ENCODE measurements at regions not wholly inside any gene's neighbourhood (a gene's known extent, or its start where the extent isn't known, plus 50 kb on each side); places are given as distances from the start of the nearest gene placed in this dataset.

GRCh38 chr6:41424370-41425058, 89.1 kb downstream of the NCR2 start:
- Histone ChIP-seq H3K36me3 (ENCODE audit: control insufficient read depth in 4 of 4, insufficient read depth in 4 of 4, low read length in 4 of 4) (no peaks in the 10 kb centered on the region), H3K27me3 (ENCODE audit: control insufficient read depth in 3 of 3, insufficient read depth in 3 of 3, low read length in 2 of 3) (peaks cover 0 to 16% (median 14%) of the 10 kb centered on the region in 3 donors), H3K9ac (ENCODE audit: insufficient read depth in 1 of 2, low read length in 2 of 2) (no peak overlapping the region), H3K27ac (ENCODE audit: low read depth in 1 of 2, low read length in 1 of 2) (no peak overlapping the region), H3K4me1 (ENCODE audit: control insufficient read depth in 5 of 5, insufficient read depth in 5 of 5, low read length in 5 of 5) (peaks cover 0 to 34% (median 11%) of the 10 kb centered on the region in 5 donors), H3K4me3 (no peak overlapping the region), H3K9me3 (ENCODE audit: control insufficient read depth in 4 of 4, insufficient read depth in 3 of 4, low read length in 3 of 4) (peaks cover 0 to 5% (median 0%) of the 10 kb centered on the region in 4 donors)
- 12 to 16% methylated on average over 4 of the region's 4 CpGs for WGBS, 2 donors
- ATAC-seq (ENCODE audit: insufficient read depth, low FRiP score) (peak; percentile 68), DNase-seq (peak; percentile 88 to 92 (median 92))
- TF ChIP-seq, protein P1, sequence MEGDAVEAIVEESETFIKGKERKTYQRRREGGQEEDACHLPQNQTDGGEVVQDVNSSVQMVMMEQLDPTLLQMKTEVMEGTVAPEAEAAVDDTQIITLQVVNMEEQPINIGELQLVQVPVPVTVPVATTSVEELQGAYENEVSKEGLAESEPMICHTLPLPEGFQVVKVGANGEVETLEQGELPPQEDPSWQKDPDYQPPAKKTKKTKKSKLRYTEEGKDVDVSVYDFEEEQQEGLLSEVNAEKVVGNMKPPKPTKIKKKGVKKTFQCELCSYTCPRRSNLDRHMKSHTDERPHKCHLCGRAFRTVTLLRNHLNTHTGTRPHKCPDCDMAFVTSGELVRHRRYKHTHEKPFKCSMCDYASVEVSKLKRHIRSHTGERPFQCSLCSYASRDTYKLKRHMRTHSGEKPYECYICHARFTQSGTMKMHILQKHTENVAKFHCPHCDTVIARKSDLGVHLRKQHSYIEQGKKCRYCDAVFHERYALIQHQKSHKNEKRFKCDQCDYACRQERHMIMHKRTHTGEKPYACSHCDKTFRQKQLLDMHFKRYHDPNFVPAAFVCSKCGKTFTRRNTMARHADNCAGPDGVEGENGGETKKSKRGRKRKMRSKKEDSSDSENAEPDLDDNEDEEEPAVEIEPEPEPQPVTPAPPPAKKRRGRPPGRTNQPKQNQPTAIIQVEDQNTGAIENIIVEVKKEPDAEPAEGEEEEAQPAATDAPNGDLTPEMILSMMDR (IDR thresholded peaks at IDR 0.05; ENCODE audit: control extremely low read depth, extremely low read depth) = peak; percentile 91

GRCh38 chr6:41425511-41425910, 90.1 kb downstream of the NCR2 start:
- Histone ChIP-seq H3K27me3 (ENCODE audit: control insufficient read depth in 3 of 3, insufficient read depth in 3 of 3, low read length in 2 of 3) (peaks cover 0 to 16% (median 14%) of the 10 kb centered on the region in 3 donors), H3K4me1 (ENCODE audit: control insufficient read depth in 5 of 5, insufficient read depth in 5 of 5, low read length in 5 of 5) (peaks cover 0 to 36% (median 13%) of the 10 kb centered on the region in 5 donors), H3K27ac (ENCODE audit: low read depth in 1 of 2, low read length in 1 of 2) (no peak overlapping the region), H3K36me3 (ENCODE audit: control insufficient read depth in 4 of 4, insufficient read depth in 4 of 4, low read length in 4 of 4) (no peaks in the 10 kb centered on the region), H3K9me3 (ENCODE audit: control insufficient read depth in 4 of 4, insufficient read depth in 3 of 4, low read length in 3 of 4) (peaks cover 0 to 5% (median 0%) of the 10 kb centered on the region in 4 donors), H3K4me3 (no peak overlapping the region), H3K9ac (ENCODE audit: insufficient read depth in 1 of 2, low read length in 2 of 2) (no peak overlapping the region)
- TF ChIP-seq, protein P1 (IDR thresholded peaks at IDR 0.05; ENCODE audit: control extremely low read depth, extremely low read depth) = no peak
- WGBS, 2 donors = 96 to 100% methylated on average over 1 of the region's 1 CpG
- DNase-seq (no peak), ATAC-seq (ENCODE audit: insufficient read depth, low FRiP score) (no peak)

- Histone ChIP-seq H3K27me3 (ENCODE audit: control insufficient read depth in 3 of 3, insufficient read depth in 3 of 3, low read length in 2 of 3) (peaks cover 0 to 16% (median 14%) of the 10 kb centered on the region in 3 donors), H3K9me3 (ENCODE audit: control insufficient read depth in 4 of 4, insufficient read depth in 3 of 4, low read length in 3 of 4) (peaks cover 0 to 5% (median 0%) of the 10 kb centered on the region in 4 donors), H3K27ac (ENCODE audit: low read depth in 1 of 2, low read length in 1 of 2) (no peak overlapping the region), H3K4me1 (ENCODE audit: control insufficient read depth in 5 of 5, insufficient read depth in 5 of 5, low read length in 5 of 5) (peaks cover 0 to 36% (median 13%) of the 10 kb centered on the region in 5 donors), H3K4me3 (no peak overlapping the region), H3K9ac (ENCODE audit: insufficient read depth in 1 of 2, low read length in 2 of 2) (no peak overlapping the region), H3K36me3 (ENCODE audit: control insufficient read depth in 4 of 4, insufficient read depth in 4 of 4, low read length in 4 of 4) (no peaks in the 10 kb centered on the region)
- WGBS, 2 donors = 15 to 27% methylated on average over 16 of the region's 16 CpGs
- TF ChIP-seq, protein P1 (IDR thresholded peaks at IDR 0.05; ENCODE audit: control extremely low read depth, extremely low read depth) = no peak
- ATAC-seq (ENCODE audit: insufficient read depth, low FRiP score) = no peak
- peak in 1 of 3 donors; percentile 57 for DNase-seq
These were observed 91.0 kb downstream of the NCR2 start for GRCh38 chr6:41426438-41426851.
